Thyroid gland (tissue), 4 donors: ENCODE measurements at regions not wholly inside any gene's neighbourhood (a gene's known extent, or its start where the extent isn't known, plus 50 kb on each side); places are given as distances from the start of the nearest gene placed in this dataset.

Experiments
- POLR2A ChIP-seq, 2 donors: fragments of 450-650 bp; IDR thresholded peaks; one replicate each; pipeline ENCODE4 v1.6.1; 2017; ENCODE audit warnings: antibody characterized with exemption in 2 of 2, mild to moderate bottlenecking in 2 of 2, moderate library complexity in 1 of 2
- TF ChIP-seq, protein P1 (sequence below), 6 experiments: fragments of 200-600 bp in 3 of 6; fragments of 450-650 bp in 3 of 6; sonication (generic) in 3 of 6; IDR thresholded peaks; one replicate each; pipeline ENCODE4 v1.5.1; 2016 to 2019; ENCODE audit warnings: antibody characterized with exemption in 6 of 6, mild to moderate bottlenecking in 2 of 6, inconsistent platforms in 1 of 6, moderate library complexity in 1 of 6

- TF ChIP-seq, protein P1, sequence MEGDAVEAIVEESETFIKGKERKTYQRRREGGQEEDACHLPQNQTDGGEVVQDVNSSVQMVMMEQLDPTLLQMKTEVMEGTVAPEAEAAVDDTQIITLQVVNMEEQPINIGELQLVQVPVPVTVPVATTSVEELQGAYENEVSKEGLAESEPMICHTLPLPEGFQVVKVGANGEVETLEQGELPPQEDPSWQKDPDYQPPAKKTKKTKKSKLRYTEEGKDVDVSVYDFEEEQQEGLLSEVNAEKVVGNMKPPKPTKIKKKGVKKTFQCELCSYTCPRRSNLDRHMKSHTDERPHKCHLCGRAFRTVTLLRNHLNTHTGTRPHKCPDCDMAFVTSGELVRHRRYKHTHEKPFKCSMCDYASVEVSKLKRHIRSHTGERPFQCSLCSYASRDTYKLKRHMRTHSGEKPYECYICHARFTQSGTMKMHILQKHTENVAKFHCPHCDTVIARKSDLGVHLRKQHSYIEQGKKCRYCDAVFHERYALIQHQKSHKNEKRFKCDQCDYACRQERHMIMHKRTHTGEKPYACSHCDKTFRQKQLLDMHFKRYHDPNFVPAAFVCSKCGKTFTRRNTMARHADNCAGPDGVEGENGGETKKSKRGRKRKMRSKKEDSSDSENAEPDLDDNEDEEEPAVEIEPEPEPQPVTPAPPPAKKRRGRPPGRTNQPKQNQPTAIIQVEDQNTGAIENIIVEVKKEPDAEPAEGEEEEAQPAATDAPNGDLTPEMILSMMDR (IDR thresholded peaks at IDR 0.05) = no peak
- no peak for TF ChIP-seq POLR2A (IDR thresholded peaks at IDR 0.05)
Observed at GRCh38 chr3:127137757-127138536, 55.0 kb upstream of the PRR23E start.
